PC-9 (cell line): ENCODE measurements at regions not wholly inside any gene's neighbourhood (a gene's known extent, or its start where the extent isn't known, plus 50 kb on each side); places are given as distances from the start of the nearest gene placed in this dataset.

Source experiments
- BruUV-seq: library from RNA; stranded (reverse); fragments of 400-500 nt; replicated peaks from 2 replicates; lab custom pipeline; 2021; lab: Mats Ljungman, UMichigan
- CTCF ChIA-PET: fragments of 300-600 bp; sonication (Branson Sonifier 250); formaldehyde crosslinking; loops from one replicate; lab custom pipeline; 2022; ENCODE audit warnings: antibody characterized with exemption; lab: Charles Lee
- POLR2A ChIA-PET: fragments of 300-600 bp; sonication (Branson Sonifier 250); formaldehyde crosslinking; loops from one replicate; lab custom pipeline; 2022; ENCODE audit warnings: antibody characterized with exemption; ENCODE audit not compliant: unreplicated experiment; lab: Charles Lee
- DNase-seq, 2 experiments: peaks; one replicate each; pipeline versions ENCODE4 v3.0.0 to v3.0.0-alpha.2; 2015 to 2022; ENCODE audit warnings: mixed read lengths in 1 of 2
- H2AFZ ChIP-seq: fragments of 200-600 bp; sonication (generic); 2 replicates; pipeline ENCODE4 v1.8.1; 2017; ENCODE audit warnings: antibody characterized with exemption
- H3F3A ChIP-seq: fragments of 200-600 bp; sonication (generic); 2 replicates; pipeline ENCODE4 v1.8.1; 2017; ENCODE audit warnings: antibody characterized with exemption, mild to moderate bottlenecking, low read depth; ENCODE audit not compliant: insufficient read depth
- H3K27ac ChIP-seq: fragments of 200-600 bp; sonication (generic); 2 replicates; pipeline ENCODE4 v1.6.1; 2016; ENCODE audit warnings: mixed run types
- H3K27me3 ChIP-seq: fragments of 200-600 bp; sonication (generic); 2 replicates; pipeline ENCODE4 v1.6.1; 2016; ENCODE audit warnings: low read depth, mixed run types; ENCODE audit not compliant: insufficient read depth
- H3K36me3 ChIP-seq: fragments of 200-600 bp; sonication (generic); 2 replicates; pipeline ENCODE4 v1.6.1; 2016; ENCODE audit warnings: low read depth, mixed run types
- H3K4me1 ChIP-seq: fragments of 200-600 bp; sonication (generic); replicated peaks from 2 replicates; pipeline ENCODE4 v1.6.1; 2016; ENCODE audit warnings: mixed run types; ENCODE audit not compliant: insufficient read depth
- H3K4me2 ChIP-seq: fragments of 200-600 bp; sonication (generic); 2 replicates; pipeline ENCODE4 v1.6.1; 2017; ENCODE audit warnings: mixed run types
- H3K4me3 ChIP-seq: fragments of 200-600 bp; sonication (generic); 2 replicates; pipeline ENCODE4 v1.6.1; 2016; ENCODE audit warnings: mixed run types
- H3K79me2 ChIP-seq: fragments of 200-600 bp; sonication (generic); 2 replicates; pipeline ENCODE4 v1.6.1; 2017; ENCODE audit warnings: low read depth, mixed run types
- H3K9me2 ChIP-seq: fragments of 200-600 bp; sonication (generic); 2 replicates; pipeline ENCODE4 v1.8.1; 2017; ENCODE audit warnings: mild to moderate bottlenecking; ENCODE audit not compliant: insufficient read depth
- H3K9me3 ChIP-seq: fragments of 200-600 bp; sonication (generic); 2 replicates; pipeline ENCODE4 v1.8.1; 2016; ENCODE audit warnings: low read depth; ENCODE audit not compliant: insufficient read depth
- H4K20me1 ChIP-seq: fragments of 200-600 bp; sonication (generic); 2 replicates; pipeline ENCODE4 v1.8.1; 2017; ENCODE audit not compliant: insufficient read depth
- CTCF ChIP-seq: fragments of 200-600 bp; sonication (generic); conservative IDR thresholded peaks from 2 replicates; pipeline ENCODE4 v1.6.1; 2017; ENCODE audit warnings: mixed run types, antibody characterized with exemption, mild to moderate bottlenecking, moderate library complexity
- EZH2 ChIP-seq: fragments of 200-600 bp; sonication (generic); IDR thresholded peaks from 2 replicates; pipeline ENCODE4 v1.8.0; 2017; ENCODE audit warnings: antibody characterized with exemption, low read depth
- intact Hi-C: fragments of 100-400 bp; cut with micrococcal nuclease; formaldehyde crosslinking; loops from one replicate; pipeline ENCODE4 v1.10.0; 2022; ENCODE audit not compliant: unreplicated experiment

- no peak for DNase-seq
- Histone ChIP-seq H3K9me3 (no peaks in the 10 kb centered on the region), H3F3A (no peaks in the 10 kb centered on the region), H3K9me2 (no peaks in the 10 kb centered on the region), H3K27me3 (no peaks in the 10 kb centered on the region), H4K20me1 (no peaks in the 10 kb centered on the region), H3K4me1 (no peaks in the 10 kb centered on the region), H3K4me3 (no peak overlapping the region), H3K36me3 (no peaks in the 10 kb centered on the region), H3K4me2 (no peak overlapping the region), H3K27ac (no peak overlapping the region), H2AFZ (no peak overlapping the region), H3K79me2 (no peaks in the 10 kb centered on the region)
- TF ChIP-seq CTCF (no peak), EZH2 (no peak)
- intact Hi-C loops, result no loop called here
- BruUV-seq, result no TSS peak
- CTCF ChIA-PET, result interaction anchor here (0.7 kb wide), 1 partner anchor 1441 kb away, joined by 5 read pairs; no protein-coding TSS in a partner anchor
- POLR2A ChIA-PET, result no interaction called here
Measured at GRCh38 chr5:110073534-110073933, 383.8 kb downstream of the MAN2A1 start.

DNA sequence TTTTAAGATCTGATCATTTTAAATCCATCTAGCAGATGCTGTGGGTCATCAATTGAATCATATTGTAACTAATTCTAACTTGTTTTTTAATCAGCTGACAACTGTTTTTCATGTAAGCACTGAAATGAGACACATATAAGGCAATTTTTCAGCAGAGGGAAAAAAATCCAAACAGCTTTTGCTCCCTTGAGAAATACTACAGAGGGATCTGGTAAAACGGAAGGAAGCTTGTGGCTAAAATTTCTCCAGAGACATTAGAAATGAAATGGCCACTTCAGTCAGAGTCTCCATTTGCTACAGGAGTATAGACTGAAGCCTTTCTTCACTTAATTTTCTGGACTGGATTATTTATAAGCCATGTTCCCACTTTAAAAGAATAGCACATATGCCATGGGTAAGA lies 385.9 kb downstream of the MAN2A1 start:
- TF ChIP-seq CTCF (no peak), EZH2 (no peak)
- POLR2A ChIA-PET, result no interaction called here

DNA sequence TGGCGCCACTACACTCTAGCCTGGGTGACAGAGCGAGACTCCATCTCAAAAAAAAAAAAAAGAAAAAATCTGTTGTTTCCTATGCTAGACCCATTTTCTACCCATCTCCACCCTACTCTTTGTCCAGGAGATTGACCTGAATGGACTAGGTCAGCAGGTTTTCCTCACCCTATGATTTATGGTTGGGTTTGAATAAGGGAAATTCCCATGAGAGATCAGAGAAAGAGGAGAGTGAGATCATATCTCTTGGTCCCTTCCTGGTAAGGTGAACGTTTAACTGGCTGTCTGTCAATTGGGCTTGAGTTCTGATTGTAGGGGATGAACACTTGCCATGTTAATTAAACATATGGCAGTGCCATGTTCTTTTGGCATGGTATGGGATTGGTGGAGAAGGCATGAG lies 387.4 kb downstream of the MAN2A1 start:
- Histone ChIP-seq H3K36me3 (no peaks in the 10 kb centered on the region), H3K79me2 (no peaks in the 10 kb centered on the region), H3K27ac (no peak overlapping the region), H3K4me1 (no peaks in the 10 kb centered on the region), H3F3A (no peaks in the 10 kb centered on the region), H2AFZ (no peak overlapping the region), H3K4me3 (no peak overlapping the region), H3K4me2 (no peak overlapping the region), H3K27me3 (no peaks in the 10 kb centered on the region), H3K9me3 (no peaks in the 10 kb centered on the region), H3K9me2 (no peaks in the 10 kb centered on the region), H4K20me1 (no peaks in the 10 kb centered on the region)
- intact Hi-C loops, result no loop called here
- ChIA-PET CTCF (no interaction called here), POLR2A (no interaction called here)
- DNase-seq, result no peak
- BruUV-seq, result no TSS peak
- TF ChIP-seq CTCF, result no peak
- no peak for TF ChIP-seq EZH2

More for the DNA sequence above, 385.9 kb downstream of the MAN2A1 start:
- Histone ChIP-seq H3F3A (no peaks in the 10 kb centered on the region), H3K27me3 (no peaks in the 10 kb centered on the region), H3K9me2 (no peaks in the 10 kb centered on the region), H2AFZ (no peak overlapping the region), H4K20me1 (no peaks in the 10 kb centered on the region), H3K4me3 (no peak overlapping the region), H3K36me3 (no peaks in the 10 kb centered on the region), H3K27ac (no peak overlapping the region), H3K4me1 (no peaks in the 10 kb centered on the region), H3K9me3 (no peaks in the 10 kb centered on the region), H3K4me2 (no peak overlapping the region), H3K79me2 (no peaks in the 10 kb centered on the region)
- no TSS peak for BruUV-seq
- CTCF ChIA-PET, result no interaction called here
- intact Hi-C loops, result no loop called here
- no peak for DNase-seq
